WTC11 (cell line): ENCODE measurements at regions not wholly inside any gene's neighbourhood (a gene's known extent, or its start where the extent isn't known, plus 50 kb on each side); places are given as distances from the start of the nearest gene placed in this dataset.

Experiments used
- ATAC-seq: fragments of 200-7000 bp; cut with Tn5 transposase; 2 replicates; pipeline ENCODE4 v1.10.0; 2021; ENCODE audit warnings: mild to moderate bottlenecking, moderate library complexity
- CTCF ChIA-PET: fragments of 300-600 bp; sonication (Branson Sonifier 250); formaldehyde crosslinking; loops from one replicate; lab custom pipeline; 2021; ENCODE audit warnings: antibody characterized with exemption; lab: Charles Lee
- POLR2A ChIA-PET: fragments of 350-600 bp; sonication (Branson Sonifier 250); formaldehyde crosslinking; loops from one replicate; lab custom pipeline; 2021; ENCODE audit warnings: antibody characterized with exemption; lab: Charles Lee
- DNase-seq: peaks from one replicate; pipeline ENCODE4 v3.0.0; 2021; ENCODE audit warnings: low spot score
- H3K27ac Mint-ChIP-seq: 2 replicates; pipeline ENCODE4 v1.8.0; 2021; ENCODE audit warnings: mixed read lengths
- H3K27me3 Mint-ChIP-seq: 2 replicates; pipeline ENCODE4 v1.8.0; 2021; ENCODE audit warnings: low read depth, mild to moderate bottlenecking, moderate library complexity, mixed read lengths
- H3K36me3 Mint-ChIP-seq: 2 replicates; pipeline ENCODE4 v1.8.0; 2021; ENCODE audit warnings: mixed read lengths
- H3K4me1 Mint-ChIP-seq: 2 replicates; pipeline ENCODE4 v1.8.0; 2022; ENCODE audit warnings: mixed read lengths
- H3K4me3 Mint-ChIP-seq: 2 replicates; pipeline ENCODE4 v1.8.0; 2021; ENCODE audit warnings: mild to moderate bottlenecking, moderate library complexity, mixed read lengths
- H3K9me3 Mint-ChIP-seq: 2 replicates; pipeline ENCODE4 v1.8.0; 2021; ENCODE audit warnings: mixed read lengths
- ATF1 ChIP-seq: sonication (generic); formaldehyde crosslinking; IDR thresholded peaks from 2 replicates; pipeline ENCODE4 v1.8.1; 2023; ENCODE audit warnings: mild to moderate bottlenecking, moderate library complexity, missing genetic modification reagents
- ELF4 ChIP-seq: sonication (generic); formaldehyde crosslinking; IDR thresholded peaks from 2 replicates; pipeline ENCODE4 v1.8.1; 2022; ENCODE audit warnings: low read depth, mild to moderate bottlenecking, moderate library complexity, missing genetic modification reagents
- FOXP1 ChIP-seq: sonication (generic); formaldehyde crosslinking; IDR thresholded peaks from 2 replicates; pipeline ENCODE4 v1.8.0; 2022; ENCODE audit warnings: missing genetic modification reagents, mild to moderate bottlenecking, moderate library complexity, borderline replicate concordance
- JUN ChIP-seq: sonication (generic); formaldehyde crosslinking; IDR thresholded peaks from 2 replicates; pipeline ENCODE4 v1.8.0; 2023; ENCODE audit warnings: mild to moderate bottlenecking, missing genetic modification reagents
- NFYB ChIP-seq: sonication (generic); formaldehyde crosslinking; conservative IDR thresholded peaks from 2 replicates; pipeline ENCODE4 v1.8.0; 2022; ENCODE audit warnings: low read depth, missing genetic modification reagents
- NR3C1 ChIP-seq: sonication (generic); formaldehyde crosslinking; conservative IDR thresholded peaks from 2 replicates; pipeline ENCODE4 v1.8.1; 2023; ENCODE audit warnings: low read depth, mild to moderate bottlenecking, missing genetic modification reagents
- SMAD4 ChIP-seq: sonication (generic); formaldehyde crosslinking; IDR thresholded peaks from 2 replicates; pipeline ENCODE4 v1.8.0; 2022; ENCODE audit warnings: mild to moderate bottlenecking, missing genetic modification reagents
- SOX15 ChIP-seq: fragments of 250-450 bp; sonication (Bioruptor Pico); IDR thresholded peaks from 2 replicates; pipeline ENCODE4 v1.9.0; 2021; ENCODE audit warnings: mild to moderate bottlenecking
- ZNF396 ChIP-seq: fragments of 250-450 bp; sonication (Bioruptor Pico); IDR thresholded peaks from 2 replicates; pipeline ENCODE4 v1.8.0; 2021; ENCODE audit warnings: mild to moderate bottlenecking, moderate library complexity, borderline replicate concordance
- TF ChIP-seq, protein P1 (sequence below): fragments of 250-450 bp; sonication (Bioruptor Pico); IDR thresholded peaks from 2 replicates; pipeline ENCODE4 v1.9.0; 2021; ENCODE audit warnings: mild to moderate bottlenecking
- TF ChIP-seq, protein P2 (sequence below): fragments of 250-450 bp; sonication (Bioruptor Pico); IDR thresholded peaks from 2 replicates; pipeline ENCODE4 v1.9.0; 2021; ENCODE audit warnings: mild to moderate bottlenecking, borderline replicate concordance
- TF ChIP-seq, protein P3 (sequence below): sonication (generic); formaldehyde crosslinking; IDR thresholded peaks from 2 replicates; pipeline ENCODE4 v1.8.1; 2022; ENCODE audit warnings: mild to moderate bottlenecking, moderate library complexity, missing genetic modification reagents
- TF ChIP-seq, protein P4 (sequence below): sonication (generic); formaldehyde crosslinking; IDR thresholded peaks from 2 replicates; pipeline ENCODE4 v1.8.1; 2022; ENCODE audit warnings: low read depth, missing genetic modification reagents, borderline replicate concordance

DNA sequence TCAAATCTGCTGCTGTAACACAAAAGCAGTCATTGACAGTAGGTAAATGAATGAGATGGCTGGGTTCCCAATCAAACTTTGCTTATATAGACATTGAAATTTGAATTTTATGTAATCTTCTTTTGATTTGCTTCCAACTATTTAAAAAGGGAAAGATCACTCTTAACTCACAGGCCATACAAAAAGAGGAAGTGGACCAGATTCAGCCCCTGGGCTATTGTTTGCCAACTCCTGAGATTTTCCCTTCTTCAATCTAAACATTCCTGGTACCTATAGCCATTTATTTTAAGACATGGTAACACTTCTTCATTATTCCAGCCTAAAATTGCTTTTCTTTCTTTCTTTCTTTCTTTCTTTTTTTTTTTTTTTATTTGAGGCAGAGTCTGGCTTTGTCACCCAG, 260.6 kb downstream of the TFAP2A start (continued):
- TF ChIP-seq, protein P1, sequence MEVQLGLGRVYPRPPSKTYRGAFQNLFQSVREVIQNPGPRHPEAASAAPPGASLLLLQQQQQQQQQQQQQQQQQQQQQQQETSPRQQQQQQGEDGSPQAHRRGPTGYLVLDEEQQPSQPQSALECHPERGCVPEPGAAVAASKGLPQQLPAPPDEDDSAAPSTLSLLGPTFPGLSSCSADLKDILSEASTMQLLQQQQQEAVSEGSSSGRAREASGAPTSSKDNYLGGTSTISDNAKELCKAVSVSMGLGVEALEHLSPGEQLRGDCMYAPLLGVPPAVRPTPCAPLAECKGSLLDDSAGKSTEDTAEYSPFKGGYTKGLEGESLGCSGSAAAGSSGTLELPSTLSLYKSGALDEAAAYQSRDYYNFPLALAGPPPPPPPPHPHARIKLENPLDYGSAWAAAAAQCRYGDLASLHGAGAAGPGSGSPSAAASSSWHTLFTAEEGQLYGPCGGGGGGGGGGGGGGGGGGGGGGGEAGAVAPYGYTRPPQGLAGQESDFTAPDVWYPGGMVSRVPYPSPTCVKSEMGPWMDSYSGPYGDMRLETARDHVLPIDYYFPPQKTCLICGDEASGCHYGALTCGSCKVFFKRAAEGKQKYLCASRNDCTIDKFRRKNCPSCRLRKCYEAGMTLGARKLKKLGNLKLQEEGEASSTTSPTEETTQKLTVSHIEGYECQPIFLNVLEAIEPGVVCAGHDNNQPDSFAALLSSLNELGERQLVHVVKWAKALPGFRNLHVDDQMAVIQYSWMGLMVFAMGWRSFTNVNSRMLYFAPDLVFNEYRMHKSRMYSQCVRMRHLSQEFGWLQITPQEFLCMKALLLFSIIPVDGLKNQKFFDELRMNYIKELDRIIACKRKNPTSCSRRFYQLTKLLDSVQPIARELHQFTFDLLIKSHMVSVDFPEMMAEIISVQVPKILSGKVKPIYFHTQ (CRISPR knock-in tag) = no peak
- TF ChIP-seq SMAD4 (CRISPR knock-in tag) (no peak), NR3C1 (no peak)

DNA sequence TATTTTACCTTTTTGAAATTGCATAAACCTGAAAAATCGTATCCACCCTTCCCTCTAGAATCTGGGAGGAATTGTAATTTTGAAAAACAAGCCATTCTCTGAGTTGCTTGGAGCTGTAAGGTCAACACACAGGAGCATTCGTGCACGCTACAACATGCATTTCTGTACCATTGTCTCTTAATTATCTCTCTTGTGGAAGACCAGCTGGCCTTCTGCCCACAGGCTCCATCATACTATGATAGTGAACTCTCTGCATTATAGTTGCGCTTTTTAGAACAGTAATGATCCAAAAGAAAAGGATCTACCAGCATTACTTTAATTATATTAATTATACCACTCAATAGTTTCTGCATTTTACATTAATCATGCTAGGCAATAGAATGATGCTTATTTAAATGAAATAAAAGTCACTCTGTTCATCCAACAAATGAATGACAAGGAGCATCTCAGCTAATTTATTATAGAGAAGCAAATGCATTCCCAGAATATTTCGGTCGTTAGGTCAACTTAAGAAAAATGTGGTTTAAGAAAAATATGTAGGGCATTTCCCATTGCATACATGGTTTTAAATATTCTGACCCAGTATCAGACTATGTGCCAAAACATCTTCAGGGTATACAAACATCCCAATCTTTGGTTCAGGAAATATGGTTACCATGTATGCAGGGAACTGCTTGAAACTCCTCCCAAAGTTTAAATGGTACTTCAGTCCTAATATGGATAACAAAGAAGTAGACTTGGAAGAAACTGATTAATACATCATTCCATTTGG, 263.5 kb downstream of the TFAP2A start:
- H3K27ac Mint-ChIP-seq = no peak overlapping the region
- H3K27me3 Mint-ChIP-seq = no peaks in the 10 kb centered on the region
- H3K4me3 Mint-ChIP-seq = no peak overlapping the region
- H3K9me3 Mint-ChIP-seq = peaks cover 4% of the 10 kb centered on the region; the same call in 1 of the 2 replicates
- CTCF ChIA-PET = no interaction called here
- no peak for ATAC-seq
- no peak for DNase-seq
- H3K36me3 Mint-ChIP-seq = no peaks in the 10 kb centered on the region
- no peak for TF ChIP-seq ELF4 (CRISPR knock-in tag)
- no peak for TF ChIP-seq JUN (CRISPR knock-in tag)
- TF ChIP-seq, protein P2, sequence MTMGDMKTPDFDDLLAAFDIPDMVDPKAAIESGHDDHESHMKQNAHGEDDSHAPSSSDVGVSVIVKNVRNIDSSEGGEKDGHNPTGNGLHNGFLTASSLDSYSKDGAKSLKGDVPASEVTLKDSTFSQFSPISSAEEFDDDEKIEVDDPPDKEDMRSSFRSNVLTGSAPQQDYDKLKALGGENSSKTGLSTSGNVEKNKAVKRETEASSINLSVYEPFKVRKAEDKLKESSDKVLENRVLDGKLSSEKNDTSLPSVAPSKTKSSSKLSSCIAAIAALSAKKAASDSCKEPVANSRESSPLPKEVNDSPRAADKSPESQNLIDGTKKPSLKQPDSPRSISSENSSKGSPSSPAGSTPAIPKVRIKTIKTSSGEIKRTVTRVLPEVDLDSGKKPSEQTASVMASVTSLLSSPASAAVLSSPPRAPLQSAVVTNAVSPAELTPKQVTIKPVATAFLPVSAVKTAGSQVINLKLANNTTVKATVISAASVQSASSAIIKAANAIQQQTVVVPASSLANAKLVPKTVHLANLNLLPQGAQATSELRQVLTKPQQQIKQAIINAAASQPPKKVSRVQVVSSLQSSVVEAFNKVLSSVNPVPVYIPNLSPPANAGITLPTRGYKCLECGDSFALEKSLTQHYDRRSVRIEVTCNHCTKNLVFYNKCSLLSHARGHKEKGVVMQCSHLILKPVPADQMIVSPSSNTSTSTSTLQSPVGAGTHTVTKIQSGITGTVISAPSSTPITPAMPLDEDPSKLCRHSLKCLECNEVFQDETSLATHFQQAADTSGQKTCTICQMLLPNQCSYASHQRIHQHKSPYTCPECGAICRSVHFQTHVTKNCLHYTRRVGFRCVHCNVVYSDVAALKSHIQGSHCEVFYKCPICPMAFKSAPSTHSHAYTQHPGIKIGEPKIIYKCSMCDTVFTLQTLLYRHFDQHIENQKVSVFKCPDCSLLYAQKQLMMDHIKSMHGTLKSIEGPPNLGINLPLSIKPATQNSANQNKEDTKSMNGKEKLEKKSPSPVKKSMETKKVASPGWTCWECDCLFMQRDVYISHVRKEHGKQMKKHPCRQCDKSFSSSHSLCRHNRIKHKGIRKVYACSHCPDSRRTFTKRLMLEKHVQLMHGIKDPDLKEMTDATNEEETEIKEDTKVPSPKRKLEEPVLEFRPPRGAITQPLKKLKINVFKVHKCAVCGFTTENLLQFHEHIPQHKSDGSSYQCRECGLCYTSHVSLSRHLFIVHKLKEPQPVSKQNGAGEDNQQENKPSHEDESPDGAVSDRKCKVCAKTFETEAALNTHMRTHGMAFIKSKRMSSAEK (CRISPR knock-in tag) = no peak
- no peak for TF ChIP-seq NFYB
- TF ChIP-seq, protein P3, sequence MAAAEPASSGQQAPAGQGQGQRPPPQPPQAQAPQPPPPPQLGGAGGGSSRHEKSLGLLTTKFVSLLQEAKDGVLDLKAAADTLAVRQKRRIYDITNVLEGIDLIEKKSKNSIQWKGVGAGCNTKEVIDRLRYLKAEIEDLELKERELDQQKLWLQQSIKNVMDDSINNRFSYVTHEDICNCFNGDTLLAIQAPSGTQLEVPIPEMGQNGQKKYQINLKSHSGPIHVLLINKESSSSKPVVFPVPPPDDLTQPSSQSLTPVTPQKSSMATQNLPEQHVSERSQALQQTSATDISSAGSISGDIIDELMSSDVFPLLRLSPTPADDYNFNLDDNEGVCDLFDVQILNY (CRISPR knock-in tag) = no peak
- TF ChIP-seq ZNF396 (CRISPR knock-in tag) = no peak
- no peak for TF ChIP-seq ATF1 (CRISPR knock-in tag)
- TF ChIP-seq SOX15 (CRISPR knock-in tag) = no peak
- TF ChIP-seq, protein P4, sequence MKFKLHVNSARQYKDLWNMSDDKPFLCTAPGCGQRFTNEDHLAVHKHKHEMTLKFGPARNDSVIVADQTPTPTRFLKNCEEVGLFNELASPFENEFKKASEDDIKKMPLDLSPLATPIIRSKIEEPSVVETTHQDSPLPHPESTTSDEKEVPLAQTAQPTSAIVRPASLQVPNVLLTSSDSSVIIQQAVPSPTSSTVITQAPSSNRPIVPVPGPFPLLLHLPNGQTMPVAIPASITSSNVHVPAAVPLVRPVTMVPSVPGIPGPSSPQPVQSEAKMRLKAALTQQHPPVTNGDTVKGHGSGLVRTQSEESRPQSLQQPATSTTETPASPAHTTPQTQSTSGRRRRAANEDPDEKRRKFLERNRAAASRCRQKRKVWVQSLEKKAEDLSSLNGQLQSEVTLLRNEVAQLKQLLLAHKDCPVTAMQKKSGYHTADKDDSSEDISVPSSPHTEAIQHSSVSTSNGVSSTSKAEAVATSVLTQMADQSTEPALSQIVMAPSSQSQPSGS (CRISPR knock-in tag) = no peak
- H3K4me1 Mint-ChIP-seq = peaks cover 13% of the 10 kb centered on the region
- POLR2A ChIA-PET = no interaction called here

DNA sequence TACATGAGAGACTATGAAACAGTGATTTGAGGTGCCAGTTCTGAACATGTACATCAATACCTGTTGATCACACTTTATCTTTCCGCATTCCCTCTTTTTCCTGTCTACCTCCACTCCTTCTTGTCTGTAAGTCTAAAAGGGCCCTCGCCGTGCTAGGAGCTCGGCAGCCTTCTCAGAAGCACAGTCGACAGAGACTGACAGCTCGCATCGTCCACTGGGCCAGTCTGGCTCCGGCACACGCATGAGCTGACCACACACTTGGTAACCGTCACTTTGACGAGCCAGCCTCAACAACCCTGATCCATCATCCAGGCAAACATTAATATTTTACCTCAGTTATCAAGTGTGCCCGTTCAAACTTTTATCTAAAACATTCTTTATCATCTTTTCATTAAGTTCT, 265.3 kb downstream of the TFAP2A start:
- no peaks in the 10 kb centered on the region for H3K9me3 Mint-ChIP-seq
- no peak for TF ChIP-seq FOXP1
- no peak overlapping the region for H3K27ac Mint-ChIP-seq
- H3K4me3 Mint-ChIP-seq = no peak overlapping the region
- peaks cover 13% of the 10 kb centered on the region for H3K4me1 Mint-ChIP-seq
- ATAC-seq (no peak), DNase-seq (no peak)
- H3K27me3 Mint-ChIP-seq = no peaks in the 10 kb centered on the region
- ChIA-PET POLR2A (interaction anchor here (0.6 kb wide), 1 partner anchor 44 kb away, joined by 3 read pairs; no protein-coding TSS in a partner anchor), CTCF (no interaction called here)
- no peaks in the 10 kb centered on the region for H3K36me3 Mint-ChIP-seq
